Esophagus squamous epithelium (tissue), 5 donors: ENCODE measurements at regions not wholly inside any gene's neighbourhood (a gene's known extent, or its start where the extent isn't known, plus 50 kb on each side); places are given as distances from the start of the nearest gene placed in this dataset.

Experiments
- DNase-seq: peaks from one replicate; lab custom pipeline; 2025; lab: John Stamatoyannopoulos, UW
- H3K27ac ChIP-seq, 4 donors: fragments of 200-600 bp; sonication (generic); one replicate each; pipeline ENCODE4 v1.5.1; 2016 to 2019; ENCODE audit warnings: mild to moderate bottlenecking in 1 of 4
- H3K27me3 ChIP-seq, 4 donors: fragments of 200-600 bp; sonication (generic); 1 replicate in 3 of 4; 2 replicates in 1 of 4; pipeline versions ENCODE4 v1.5.1 to v1.6.0; 2017 to 2021; ENCODE audit warnings: antibody characterized with exemption in 1 of 4
- H3K36me3 ChIP-seq, 3 donors: fragments of 200-600 bp; sonication (generic); one replicate each; pipeline ENCODE4 v1.5.1; 2016 to 2019
- H3K4me1 ChIP-seq, 3 donors: fragments of 200-600 bp; sonication (generic); one replicate each; pipeline ENCODE4 v1.5.1; 2017 to 2019
- H3K4me3 ChIP-seq, 4 donors: fragments of 200-600 bp; sonication (generic); 1 replicate in 3 of 4; 2 replicates in 1 of 4; pipeline ENCODE4 v1.5.1; 2016 to 2019; ENCODE audit warnings: mild to moderate bottlenecking in 2 of 4, moderate library complexity in 1 of 4
- H3K9me3 ChIP-seq, 3 donors: fragments of 200-600 bp; sonication (generic); one replicate each; pipeline ENCODE4 v1.5.1; 2016 to 2019
- CTCF ChIP-seq, 6 experiments: fragments of 450-650 bp in 4 of 6; fragments of 200-600 bp in 2 of 6; sonication (generic) in 2 of 6; IDR thresholded peaks; one replicate each; pipeline ENCODE4 v1.5.1; 2016 to 2019; ENCODE audit warnings: antibody characterized with exemption in 6 of 6, mild to moderate bottlenecking in 4 of 6, moderate library complexity in 4 of 6
- POLR2A ChIP-seq, 4 donors: fragments of 450-650 bp; IDR thresholded peaks; one replicate each; pipeline ENCODE4 v1.6.1; 2017; ENCODE audit warnings: antibody characterized with exemption in 4 of 4, mild to moderate bottlenecking in 4 of 4, moderate library complexity in 3 of 4
- WGBS, 2 donors: methylation state at CpG; one replicate each; pipeline ENCODE4 v1.1.5; 2018; 5-methylcytosine and 5-hydroxymethylcytosine counted together
- intact Hi-C: fragments of 100-400 bp; cut with DNase I; formaldehyde crosslinking; loops from one replicate; pipeline ENCODE4 v1.15.0; 2022
- donor health status: DM: yes; HTN: yes; CAD: no.

- Histone ChIP-seq H3K27ac (no peak overlapping the region), H3K36me3 (no peaks in the 10 kb centered on the region), H3K9me3 (no peaks in the 10 kb centered on the region), H3K4me3 (no peak overlapping the region), H3K27me3 (no peaks in the 10 kb centered on the region), H3K4me1 (no peaks in the 10 kb centered on the region)
- intact Hi-C loops: no loop called here
- no peak for DNase-seq
- WGBS, 2 donors: 70 to 83% methylated on average over 1 of the region's 1 CpG
- TF ChIP-seq CTCF (IDR thresholded peaks at IDR 0.05) (no peak), POLR2A (IDR thresholded peaks at IDR 0.05) (no peak)
Observed at GRCh38 chr2:176854062-176854461, 358.5 kb upstream of the HNRNPA3 start.

- no peak for DNase-seq
- WGBS, 2 donors: 36 to 52% methylated on average over 3 of the region's 3 CpGs
- Histone ChIP-seq H3K36me3 (no peaks in the 10 kb centered on the region), H3K4me1 (no peaks in the 10 kb centered on the region), H3K27me3 (no peaks in the 10 kb centered on the region), H3K27ac (no peak overlapping the region), H3K4me3 (no peak overlapping the region), H3K9me3 (no peaks in the 10 kb centered on the region)
- intact Hi-C loops: no loop called here
- no peak for TF ChIP-seq CTCF (IDR thresholded peaks at IDR 0.05)
Observed at GRCh38 chr2:176854878-176855277, 357.7 kb upstream of the HNRNPA3 start.

- Histone ChIP-seq H3K4me3 (no peak overlapping the region), H3K36me3 (no peaks in the 10 kb centered on the region), H3K27ac (no peak overlapping the region), H3K27me3 (no peaks in the 10 kb centered on the region), H3K9me3 (no peaks in the 10 kb centered on the region), H3K4me1 (no peaks in the 10 kb centered on the region)
- intact Hi-C loops: no loop called here
- 60 to 64% methylated on average over 1 of the region's 1 CpG for WGBS, 2 donors
- DNase-seq: no peak
- no peak for TF ChIP-seq CTCF (IDR thresholded peaks at IDR 0.05)
- no peak for TF ChIP-seq POLR2A (IDR thresholded peaks at IDR 0.05)
Observed at GRCh38 chr2:176856683-176857082, 355.9 kb upstream of the HNRNPA3 start.

GRCh38 chr2:176865336-176865735, 347.3 kb upstream of the HNRNPA3 start:
- intact Hi-C loops: no loop called here
- TF ChIP-seq CTCF (IDR thresholded peaks at IDR 0.05) (no peak), POLR2A (IDR thresholded peaks at IDR 0.05) (no peak)
- Histone ChIP-seq H3K4me3 (no peak overlapping the region), H3K9me3 (no peaks in the 10 kb centered on the region), H3K27me3 (no peaks in the 10 kb centered on the region), H3K4me1 (no peaks in the 10 kb centered on the region), H3K36me3 (no peaks in the 10 kb centered on the region), H3K27ac (no peak overlapping the region)
- 18 to 23% methylated on average over 2 of the region's 2 CpGs for WGBS, 2 donors
- no peak for DNase-seq

GRCh38 chr2:176872406-176872805, 340.2 kb upstream of the HNRNPA3 start:
- Histone ChIP-seq H3K27me3 (no peaks in the 10 kb centered on the region), H3K4me3 (no peak overlapping the region), H3K9me3 (no peaks in the 10 kb centered on the region), H3K27ac (no peak overlapping the region), H3K4me1 (no peaks in the 10 kb centered on the region), H3K36me3 (no peaks in the 10 kb centered on the region)
- 73 to 78% methylated on average over 3 of the region's 3 CpGs for WGBS, 2 donors
- TF ChIP-seq CTCF (IDR thresholded peaks at IDR 0.05) (no peak), POLR2A (IDR thresholded peaks at IDR 0.05) (no peak)
- intact Hi-C loops: no loop called here
- no peak for DNase-seq
